GM23338 (cell line): ENCODE measurements at regions not wholly inside any gene's neighbourhood (a gene's known extent, or its start where the extent isn't known, plus 50 kb on each side); places are given as distances from the start of the nearest gene placed in this dataset.

ENCODE experiments used
- CREB1 ChIP-seq: fragments of 250-450 bp; sonication (Bioruptor Pico); IDR thresholded peaks from 2 replicates; pipeline ENCODE4 v1.5.0; 2020; ENCODE audit warnings: low read depth, mild to moderate bottlenecking, moderate library complexity
- CTCF ChIP-seq, 2 experiments: fragments of 200-600 bp in 1 of 2; sonication (generic) in 1 of 2; conservative IDR thresholded peaks; 2 replicates each; pipeline versions ENCODE4 v1.5.1 to v1.6.1; 2016 to 2017; ENCODE audit warnings: antibody characterized with exemption in 2 of 2, low read depth in 2 of 2, mild to moderate bottlenecking in 2 of 2, moderate library complexity in 1 of 2
- ETS1 ChIP-seq: IDR thresholded peaks from 2 replicates; pipeline ENCODE4 v1.6.1; 2016; ENCODE audit warnings: antibody characterized with exemption
- EZH2 ChIP-seq: fragments of 200-600 bp; sonication (generic); IDR thresholded peaks from one replicate; pipeline ENCODE4 v1.8.0; 2017; ENCODE audit warnings: antibody characterized with exemption, mild to moderate bottlenecking, low read depth; ENCODE audit not compliant: unreplicated experiment
- EZH2phosphoT487 ChIP-seq: fragments of 200-600 bp; sonication (generic); IDR thresholded peaks from one replicate; pipeline ENCODE4 v1.8.1; 2018; ENCODE audit warnings: antibody characterized with exemption; ENCODE audit not compliant: unreplicated experiment
- JUNB ChIP-seq: IDR thresholded peaks from one replicate; pipeline ENCODE4 v1.6.1; 2016; ENCODE audit warnings: antibody characterized with exemption; ENCODE audit not compliant: unreplicated experiment
- NANOG ChIP-seq: IDR thresholded peaks from 2 replicates; pipeline ENCODE4 v1.6.1; 2016; ENCODE audit warnings: antibody characterized with exemption, borderline replicate concordance
- POLR2AphosphoS5 ChIP-seq: IDR thresholded peaks from 2 replicates; pipeline ENCODE4 v1.6.1; 2016; ENCODE audit warnings: antibody characterized with exemption, low read depth
- REST ChIP-seq: IDR thresholded peaks from one replicate; pipeline ENCODE4 v1.6.1; 2018; ENCODE audit warnings: antibody characterized with exemption; ENCODE audit not compliant: unreplicated experiment
- STAT1 ChIP-seq: IDR thresholded peaks from one replicate; pipeline ENCODE4 v1.6.1; 2016; ENCODE audit warnings: antibody characterized with exemption; ENCODE audit not compliant: unreplicated experiment
- ZNF114 ChIP-seq: fragments of 250-450 bp; sonication (Bioruptor Pico); IDR thresholded peaks from 2 replicates; pipeline ENCODE4 v1.5.0; 2020; ENCODE audit warnings: mild to moderate bottlenecking, moderate library complexity
- ZNF331 ChIP-seq: fragments of 250-450 bp; sonication (Bioruptor Pico); IDR thresholded peaks from 2 replicates; pipeline ENCODE4 v1.5.0; 2020; ENCODE audit warnings: low read depth, mild to moderate bottlenecking, moderate library complexity
- ZNF462 ChIP-seq: fragments of 250-450 bp; sonication (Bioruptor Pico); IDR thresholded peaks from 2 replicates; pipeline ENCODE4 v1.5.0; 2020; ENCODE audit warnings: mild to moderate bottlenecking, moderate library complexity

- TF ChIP-seq POLR2AphosphoS5 = no peak
- no peak for TF ChIP-seq EZH2phosphoT487
- no peak for TF ChIP-seq CTCF (conservative IDR thresholded peaks at IDR 0.05; ENCODE audit: low read depth in 2 of 2)
- TF ChIP-seq REST = no peak
- no peak for TF ChIP-seq EZH2
- TF ChIP-seq CREB1 (CRISPR knock-in tag) = no peak
- TF ChIP-seq ZNF331 (CRISPR knock-in tag) = no peak
- no peak for TF ChIP-seq ETS1
- TF ChIP-seq NANOG = no peak
- TF ChIP-seq ZNF462 = no peak
- no peak for TF ChIP-seq JUNB
- no peak for TF ChIP-seq STAT1
- no peak for TF ChIP-seq ZNF114 (CRISPR knock-in tag)
Measured at GRCh38 chr10:47104151-47104605, 192.9 kb downstream of the PTPN20 start.
